Posterior vena cava (tissue), 2 donors: ENCODE measurements at regions not wholly inside any gene's neighbourhood (a gene's known extent, or its start where the extent isn't known, plus 50 kb on each side); places are given as distances from the start of the nearest gene placed in this dataset.

Experiments
- DNase-seq: peaks from one replicate; pipeline ENCODE4 v3.0.0-alpha.2; 2020; ENCODE audit warnings: low spot score
- intact Hi-C, 2 donors: fragments of 100-400 bp; cut with DNase I; formaldehyde crosslinking; loops; one replicate each; pipeline versions ENCODE4 v1.14.1 to v1.14.2; 2022 to 2023
- donor health status: DM: yes; HTN: yes; CAD: no.
- donor health status: DM: yes; HTN: yes; CAD: no.

- no peak for DNase-seq
- intact Hi-C loops: no loop called here
Observed at GRCh38 chr16:64892835-64893785, 228.8 kb downstream of the CDH11 start.

- intact Hi-C loops: no loop called here
- no peak for DNase-seq
Observed at GRCh38 chr16:64889446-64889845, 232.4 kb downstream of the CDH11 start.

GRCh38 chr16:64887651-64888050 lies 234.2 kb downstream of the CDH11 start:
- intact Hi-C loops: no loop called here

DNA sequence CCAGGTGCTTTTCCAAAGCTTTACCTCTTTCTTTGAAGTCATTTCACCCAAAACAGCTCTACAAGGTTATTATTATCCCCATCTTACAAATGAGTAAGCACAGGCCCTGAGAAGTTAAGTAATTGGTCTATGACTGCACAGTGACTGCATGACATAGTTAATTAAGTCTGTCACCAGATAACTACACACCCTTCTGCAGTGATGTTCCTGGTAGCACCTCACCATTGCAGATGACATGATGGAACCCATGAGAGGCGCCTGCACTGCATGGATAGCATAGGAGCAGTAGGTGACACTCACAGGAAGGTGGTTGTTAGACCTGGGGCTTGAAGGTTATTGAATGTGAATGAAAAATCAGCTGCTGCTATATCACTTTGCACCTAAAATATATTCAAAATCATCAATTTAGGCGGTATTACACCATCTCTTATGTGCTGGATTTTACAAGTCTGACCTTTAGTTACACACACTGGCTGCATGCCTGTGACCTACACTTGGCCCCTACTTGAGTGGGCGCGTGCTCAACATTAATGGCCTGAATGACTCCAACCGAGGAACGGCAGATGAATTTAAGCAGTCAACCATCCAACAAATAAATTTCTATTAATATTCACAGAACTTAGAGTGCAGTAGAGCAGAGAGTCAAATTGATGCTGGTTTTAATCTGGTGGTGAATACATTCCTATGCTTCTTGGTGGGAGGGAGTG lies 239.6 kb downstream of the CDH11 start:
- peak; percentile 83 for DNase-seq
- intact Hi-C loops: no loop called here

More at GRCh38 chr16:64887651-64888050, 234.2 kb downstream of the CDH11 start:
- no peak for DNase-seq

DNA sequence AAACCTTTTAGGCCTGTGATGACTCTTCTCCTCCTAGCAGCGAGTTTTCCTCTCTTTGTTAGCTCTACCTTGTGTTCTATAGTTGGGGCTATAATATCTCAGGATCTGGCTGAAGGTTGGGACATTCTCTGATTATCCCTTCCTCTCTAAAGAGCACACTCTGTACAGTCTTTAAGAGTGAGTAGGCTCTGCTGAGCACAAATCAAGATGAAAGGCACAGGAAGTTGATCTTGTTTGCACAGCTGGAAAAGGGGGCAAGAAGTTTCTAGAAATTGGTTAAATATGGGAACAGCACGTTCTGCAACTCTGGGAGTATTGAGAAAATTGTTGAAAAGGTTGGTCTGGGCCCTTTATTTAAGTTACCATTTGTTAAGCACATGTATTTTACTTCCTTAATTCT lies 240.9 kb downstream of the CDH11 start:
- no peak for DNase-seq
- intact Hi-C loops: no loop called here

- intact Hi-C loops: no loop called here
- DNase-seq: no peak
Observed at GRCh38 chr16:64880006-64880405, 241.9 kb downstream of the CDH11 start.

- intact Hi-C loops: no loop called here
- DNase-seq: no peak
Observed at GRCh38 chr16:64878940-64879339, 242.9 kb downstream of the CDH11 start.

GRCh38 chr16:64872101-64872500 lies 249.8 kb downstream of the CDH11 start:
- DNase-seq: no peak
- intact Hi-C loops: no loop called here

- intact Hi-C loops: no loop called here
- no peak for DNase-seq
Observed at GRCh38 chr16:64870859-64871258, 251.0 kb downstream of the CDH11 start.

DNA sequence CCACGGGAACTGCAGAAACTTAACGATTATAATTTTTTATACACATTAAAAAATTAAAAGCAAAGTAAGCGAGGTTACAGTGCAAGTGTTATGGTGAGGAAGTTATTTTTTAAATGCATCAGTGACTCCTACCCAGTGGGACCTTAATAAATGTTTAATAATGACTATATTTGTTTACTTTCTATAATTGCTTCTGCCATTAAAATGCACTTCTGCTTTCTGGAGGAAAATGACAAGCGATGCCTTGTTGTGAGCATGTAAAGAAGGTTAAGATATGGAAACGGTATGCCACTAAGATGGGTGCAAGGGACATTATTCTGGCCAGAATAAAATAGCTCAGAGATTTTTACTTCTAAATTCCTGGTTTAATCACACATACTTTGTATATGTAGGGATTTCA lies 252.1 kb downstream of the CDH11 start:
- no peak for DNase-seq
- intact Hi-C loops: no loop called here

GRCh38 chr16:64866021-64866420 lies 255.8 kb downstream of the CDH11 start:
- no peak for DNase-seq
- intact Hi-C loops: no loop called here

GRCh38 chr16:64865069-64865696 lies 256.7 kb downstream of the CDH11 start:
- intact Hi-C loops: no loop called here
- DNase-seq: no peak

DNA sequence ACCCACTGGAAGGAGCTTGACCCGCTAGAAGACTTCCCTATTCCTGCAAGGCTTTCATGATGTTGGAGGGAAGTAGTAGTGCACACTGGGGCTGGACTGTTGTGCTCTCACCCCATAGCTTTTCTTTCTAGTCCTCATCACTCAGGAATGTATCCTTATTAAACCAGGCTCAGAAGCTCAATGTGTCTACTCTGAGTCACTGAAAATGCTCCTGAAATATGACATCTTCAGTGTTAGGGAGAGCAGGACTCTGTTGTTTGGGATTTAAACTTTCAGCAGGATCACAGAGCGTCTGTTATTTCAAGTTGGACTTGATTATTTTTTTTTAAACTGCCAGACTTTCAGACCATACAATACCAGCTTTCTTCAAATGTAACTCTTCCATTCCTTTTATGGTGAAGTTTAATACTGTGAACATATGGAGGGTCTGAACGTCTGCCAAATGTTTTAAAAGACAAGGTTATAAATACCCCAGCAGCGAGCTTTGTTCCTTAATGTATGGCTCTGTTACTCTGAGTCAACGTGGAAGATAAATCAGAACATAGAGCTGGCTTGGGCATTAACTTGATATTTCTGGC lies 257.5 kb downstream of the CDH11 start:
- intact Hi-C loops: no loop called here
- no peak for DNase-seq

GRCh38 chr16:64858076-64858475 lies 263.8 kb downstream of the CDH11 start:
- no peak for DNase-seq
- intact Hi-C loops: no loop called here

DNA sequence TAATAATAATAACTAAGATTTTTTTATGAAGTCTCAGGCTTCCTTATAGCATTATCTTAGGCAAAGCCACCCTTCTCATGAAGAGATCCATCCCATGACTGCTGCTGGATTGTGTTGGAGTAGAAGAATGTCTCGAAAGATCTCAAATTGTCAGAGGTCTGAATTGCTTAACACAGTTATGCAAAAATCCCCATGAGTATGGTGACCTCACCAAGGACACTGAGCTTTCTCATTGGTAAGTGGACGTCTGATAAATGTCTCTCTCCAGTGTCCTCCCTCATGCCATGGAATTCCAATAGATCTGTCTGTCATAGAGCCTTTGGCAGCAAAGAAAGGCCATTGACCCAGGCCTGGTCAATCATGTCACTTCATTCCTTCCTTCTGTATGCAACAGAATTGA lies 264.5 kb downstream of the CDH11 start:
- DNase-seq: no peak
- intact Hi-C loops: no loop called here

DNA sequence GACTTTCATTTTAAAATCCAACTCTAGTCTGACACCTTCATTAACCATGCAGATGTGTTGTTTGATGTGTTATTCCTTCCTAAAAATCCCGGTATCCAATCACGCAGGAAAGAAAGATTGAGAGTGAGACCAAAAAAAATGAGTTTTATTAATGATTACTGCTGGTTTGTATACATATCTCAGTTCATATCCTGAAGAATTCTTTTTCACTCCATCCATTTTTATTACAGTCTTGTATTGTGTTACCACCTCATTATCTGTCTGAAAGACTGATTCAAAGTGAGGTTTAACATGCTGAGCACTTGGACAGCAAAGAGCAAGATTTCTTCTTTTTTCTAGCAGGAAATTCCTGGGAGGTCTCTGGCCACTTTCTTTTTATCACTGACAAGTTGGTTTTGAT lies 268.3 kb downstream of the CDH11 start:
- intact Hi-C loops: no loop called here
- no peak for DNase-seq

DNA sequence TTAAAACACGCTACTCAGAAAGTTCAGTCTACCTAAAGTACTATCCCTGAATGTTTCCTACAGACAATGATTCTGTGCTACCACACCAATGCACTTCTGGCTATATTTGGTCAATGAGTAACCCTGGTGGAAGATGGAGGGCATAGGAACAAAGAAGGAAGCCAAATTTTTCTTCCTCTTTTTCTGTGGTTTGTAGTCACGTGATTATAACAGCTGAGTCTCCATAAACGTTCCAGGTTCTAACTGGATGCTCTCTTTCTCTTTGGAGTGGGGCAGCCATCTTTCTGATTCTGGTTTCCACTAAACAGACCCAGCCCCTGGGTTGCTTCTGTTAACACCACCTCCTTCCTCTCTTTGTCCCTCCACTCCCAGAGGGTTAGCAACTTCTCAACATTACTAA lies 274.9 kb downstream of the CDH11 start:
- intact Hi-C loops: no loop called here
- DNase-seq: no peak

DNA sequence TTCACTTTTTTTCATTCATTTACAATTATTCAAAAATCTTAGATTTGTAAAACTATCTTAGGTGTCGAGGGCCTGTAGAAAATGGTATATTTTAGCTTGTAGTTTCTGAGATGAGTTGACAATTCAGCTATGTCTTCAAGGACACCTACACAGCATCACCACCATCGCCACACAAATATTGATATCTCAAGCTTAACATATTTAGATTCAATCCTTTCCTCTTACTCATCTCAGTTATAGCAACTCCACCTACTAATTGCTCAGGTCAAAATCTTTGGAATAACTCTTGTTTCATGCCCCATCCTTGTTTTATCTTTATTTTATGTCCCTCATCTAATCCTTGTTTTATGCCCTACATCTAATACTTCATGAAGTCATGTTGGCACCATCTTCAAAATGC lies 276.8 kb downstream of the CDH11 start:
- intact Hi-C loops: no loop called here
- no peak for DNase-seq

- no peak for DNase-seq
- intact Hi-C loops: no loop called here
Observed at GRCh38 chr16:64841482-64841881, 280.4 kb downstream of the CDH11 start.

DNA sequence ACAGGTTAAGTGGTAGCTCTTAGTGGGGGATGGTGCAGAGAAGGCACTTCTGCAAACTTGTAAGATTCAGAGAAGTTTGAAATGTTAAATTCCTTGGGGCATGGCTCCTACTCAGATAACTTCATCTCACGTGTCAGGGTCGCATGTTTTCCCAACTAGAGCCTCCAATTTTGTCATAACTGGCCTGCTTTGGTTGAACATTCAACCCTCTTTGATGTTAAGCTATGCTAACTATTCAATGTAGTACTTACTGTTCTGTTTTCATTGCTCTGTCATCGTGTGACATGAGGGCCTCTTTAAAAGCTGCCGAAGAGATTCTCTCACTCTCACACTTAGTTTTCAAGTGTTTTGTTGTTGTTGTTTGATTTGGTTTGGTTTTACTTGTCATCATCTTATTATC lies 280.8 kb downstream of the CDH11 start:
- intact Hi-C loops: no loop called here
- no peak for DNase-seq
